ENCODE measurements at regions not wholly inside any gene's neighbourhood (a gene's known extent, or its start where the extent isn't known, plus 50 kb on each side); places are given as distances from the start of the nearest gene placed in this dataset.
A peak's percentile ranks its signal among the peaks of the same experiment; 100 is the strongest.
"Not testable (repeated sequence)": the region's sequence is repeated elsewhere in the genome, so short reads cannot be mapped to it uniquely, and the experiment has no call there.

DNA sequence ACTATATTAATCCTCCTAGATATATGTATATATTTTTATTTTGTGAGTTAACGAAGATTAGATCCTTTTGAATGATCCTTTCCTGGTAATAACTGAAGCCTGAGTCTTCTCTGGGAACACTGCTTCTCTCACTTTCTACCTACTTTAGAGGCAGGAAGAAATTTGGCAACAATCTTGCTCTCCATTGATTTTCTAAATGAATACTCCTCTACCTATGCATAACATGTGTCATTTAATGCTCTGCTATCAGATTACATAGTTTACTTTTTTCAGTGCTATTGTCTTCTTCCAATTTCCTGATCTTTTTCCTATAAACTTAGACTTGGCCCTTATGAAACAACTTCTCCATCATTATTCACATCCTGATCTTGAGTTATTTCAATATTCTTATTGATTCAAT lies 60.4 kb upstream of the PDHA2 start:
- no peak for DNase-seq (ENCODE audit: low spot score)

DNA sequence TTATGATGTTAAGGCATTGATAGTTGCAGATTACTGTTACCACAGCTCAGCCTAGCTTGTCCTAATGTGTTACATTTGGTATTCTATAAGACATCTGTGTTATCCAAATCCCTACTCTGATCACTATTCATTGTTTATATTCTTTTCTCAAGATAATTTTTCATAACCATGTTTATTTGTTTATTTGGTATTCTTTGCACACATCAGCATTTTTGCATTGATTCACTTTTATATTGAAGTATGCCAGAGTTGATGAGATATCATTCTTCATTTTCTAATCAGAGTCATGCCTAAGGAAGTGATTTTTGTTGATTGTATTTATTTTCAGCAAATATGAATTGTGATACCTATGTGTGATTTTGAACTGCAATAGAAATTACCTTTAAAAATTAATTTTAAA lies 61.2 kb upstream of the PDHA2 start:
- DNase-seq (ENCODE audit: low spot score) = no peak

DNA sequence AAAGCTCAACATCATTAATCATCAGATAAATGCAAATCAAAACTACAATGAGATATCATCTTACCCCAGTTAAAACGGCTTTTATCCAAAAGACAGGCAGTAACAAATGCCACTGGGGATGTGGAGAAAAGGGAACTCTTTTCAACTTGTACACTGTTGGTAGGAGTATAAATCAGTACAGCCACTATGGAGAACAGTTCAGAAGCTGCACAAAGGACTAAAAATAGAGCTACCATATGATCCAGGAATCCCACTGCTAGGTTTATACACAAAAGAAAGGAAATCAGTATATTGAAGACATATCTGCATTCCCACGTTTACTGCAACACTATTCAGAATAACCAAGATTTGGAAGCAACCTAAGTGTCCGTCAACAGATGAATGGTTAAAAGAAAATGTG lies 69.3 kb upstream of the PDHA2 start:
- DNase-seq (ENCODE audit: low spot score) = not testable (repeated sequence)

DNA sequence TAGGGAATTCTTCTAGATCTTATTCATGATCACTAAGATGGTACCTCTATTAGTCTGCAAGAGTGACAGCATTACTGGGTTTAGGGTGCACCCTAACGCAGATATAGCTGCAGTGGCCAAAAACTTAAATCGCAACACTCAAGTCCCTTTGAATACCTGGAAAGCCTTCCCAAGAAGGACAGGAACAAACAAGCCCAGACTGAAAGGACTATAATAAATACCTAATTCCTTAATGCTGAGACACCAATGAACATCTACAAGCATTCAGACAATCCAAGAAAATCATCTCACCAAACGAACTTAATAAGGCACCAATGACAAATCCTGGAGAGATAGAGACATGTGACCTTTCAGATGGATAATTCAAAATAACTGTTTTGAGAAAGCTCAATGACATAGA lies 74.9 kb upstream of the PDHA2 start:
- DNase-seq (ENCODE audit: low spot score) = no peak

DNA sequence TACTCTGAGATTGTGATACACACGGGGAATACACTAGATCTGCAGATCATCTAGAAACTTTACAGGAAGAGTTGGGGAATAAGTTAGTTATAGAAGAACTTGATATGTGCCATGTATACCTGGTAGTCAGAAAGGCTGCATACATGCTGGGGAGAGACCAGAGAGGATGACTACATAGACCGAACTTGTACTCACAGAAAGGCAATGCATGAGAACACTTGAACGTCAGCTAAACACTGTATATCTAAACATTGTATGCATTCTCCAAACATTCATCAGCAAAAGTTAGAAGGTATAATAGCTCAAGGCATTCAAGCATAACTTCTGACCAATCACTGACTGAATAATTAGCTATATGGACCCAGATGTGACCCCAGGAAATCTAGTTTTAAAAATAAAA lies 78.0 kb upstream of the PDHA2 start:
- no peak for DNase-seq (ENCODE audit: low spot score)

DNA sequence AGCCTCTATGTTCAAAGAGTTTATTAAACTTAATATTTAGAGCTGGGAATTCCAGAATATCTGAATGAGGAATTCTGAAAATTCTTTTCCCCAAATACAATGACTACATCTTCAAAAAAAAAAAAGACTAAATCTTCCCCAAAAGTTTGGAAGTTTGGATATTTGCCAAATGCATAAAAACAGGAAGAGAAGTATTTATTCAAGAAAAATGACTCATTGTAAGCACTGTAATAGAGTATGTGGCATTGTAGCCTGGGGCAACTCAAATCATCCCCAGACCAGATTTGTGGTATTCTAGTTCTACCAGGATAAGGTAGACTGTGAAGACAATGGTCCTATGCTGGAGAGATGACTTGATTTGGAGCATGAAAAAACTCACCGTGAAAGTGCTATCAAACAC lies 78.5 kb upstream of the PDHA2 start:
- DNase-seq (ENCODE audit: low spot score) = no peak

DNA sequence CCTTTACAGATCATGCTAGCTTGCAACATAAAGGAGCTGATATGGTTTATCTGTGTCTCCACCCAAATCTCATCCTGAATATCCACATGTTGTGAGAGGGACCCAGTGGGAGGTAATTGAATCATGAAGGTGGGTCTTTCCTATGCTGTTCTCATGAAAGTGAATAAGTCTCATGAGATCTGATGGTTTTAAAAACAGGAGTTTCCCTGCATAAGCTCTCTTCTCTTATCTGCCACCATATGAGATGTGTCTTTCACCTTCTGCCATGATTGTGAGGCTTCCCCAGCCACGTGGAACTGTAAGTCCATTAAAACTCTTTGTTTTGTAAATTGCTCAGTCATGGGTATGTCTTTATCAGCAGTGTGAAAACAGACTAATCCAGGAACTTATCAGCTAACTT lies 79.2 kb upstream of the PDHA2 start:
- not testable (repeated sequence) for DNase-seq (ENCODE audit: low spot score)

DNA sequence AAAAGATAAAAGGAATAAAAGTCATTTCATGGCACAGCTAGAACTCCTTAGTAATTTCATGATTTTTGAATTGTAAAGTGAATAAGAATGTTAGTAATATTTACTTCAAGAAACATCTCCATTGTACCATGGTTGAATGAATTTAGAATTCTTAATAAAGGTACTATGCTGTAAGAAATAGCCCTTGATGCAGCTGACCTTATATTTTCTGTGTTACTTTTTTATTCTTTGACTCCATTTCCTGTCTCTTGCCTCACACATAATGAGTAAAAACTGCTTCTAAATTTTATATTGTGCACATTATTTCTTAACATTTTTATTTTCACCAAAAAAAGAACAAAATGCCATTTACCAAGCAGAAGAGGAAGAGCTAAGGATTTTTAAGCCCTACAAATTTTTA lies 81.9 kb upstream of the PDHA2 start:
- DNase-seq (ENCODE audit: low spot score) = no peak

DNA sequence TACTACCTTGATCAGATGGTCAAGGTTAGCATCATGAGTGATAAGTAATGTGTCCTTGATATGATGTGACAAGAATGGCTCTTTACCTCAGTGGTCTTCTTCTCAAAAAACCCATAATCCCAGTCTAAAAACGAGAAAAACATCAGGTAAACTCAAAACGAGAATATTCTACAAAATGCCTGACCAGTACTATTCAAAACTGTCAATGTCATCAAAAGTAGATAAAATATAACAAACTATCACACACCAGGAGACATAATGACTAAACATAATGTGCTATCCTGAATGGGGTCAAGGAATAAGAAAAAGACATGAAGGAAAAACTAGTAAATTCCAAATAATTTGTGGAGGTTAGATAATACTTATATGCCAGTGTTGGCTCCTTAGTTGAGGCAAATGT lies 85.2 kb upstream of the PDHA2 start:
- no peak for DNase-seq (ENCODE audit: low spot score)

DNA sequence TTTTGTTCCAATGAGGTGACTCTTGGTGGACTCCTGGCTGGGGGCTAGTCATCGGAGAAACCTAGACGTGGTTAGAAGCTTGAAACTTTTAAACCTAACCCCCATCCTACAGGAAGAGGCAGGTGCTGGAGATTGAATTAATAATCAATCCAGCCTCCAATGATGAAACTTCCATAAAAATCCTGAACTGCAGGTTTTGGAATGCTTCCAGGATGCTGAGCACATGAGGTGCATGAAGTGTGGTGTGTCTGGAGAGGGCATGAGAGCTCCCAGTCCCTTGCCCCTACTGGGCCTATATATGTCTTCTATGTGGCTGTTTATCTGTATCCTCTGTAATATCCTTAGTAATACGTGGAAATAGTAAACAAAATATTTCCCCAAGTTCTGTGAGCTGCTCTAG lies 90.7 kb upstream of the PDHA2 start:
- DNase-seq (ENCODE audit: low spot score) = no peak

DNA sequence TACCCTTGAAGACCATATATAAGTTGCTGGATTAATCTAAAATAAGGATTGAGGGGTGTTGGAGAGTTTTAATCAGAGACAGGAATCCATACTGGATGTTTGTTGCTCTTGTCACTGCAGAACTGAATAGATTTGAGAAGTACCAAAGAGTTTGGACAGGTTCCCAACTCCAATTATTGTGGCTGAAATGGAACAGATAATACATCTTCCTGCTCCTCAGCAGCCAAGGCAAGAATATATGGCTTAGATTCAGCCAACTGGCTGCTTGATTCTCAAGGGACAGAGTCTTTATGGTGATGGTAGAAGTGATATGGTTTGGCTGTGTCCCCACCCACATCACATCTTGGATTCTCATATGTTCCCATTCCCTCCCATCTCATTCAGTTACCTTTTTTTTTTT lies 97.0 kb upstream of the PDHA2 start:
- no peak for DNase-seq (ENCODE audit: low spot score)

DNA sequence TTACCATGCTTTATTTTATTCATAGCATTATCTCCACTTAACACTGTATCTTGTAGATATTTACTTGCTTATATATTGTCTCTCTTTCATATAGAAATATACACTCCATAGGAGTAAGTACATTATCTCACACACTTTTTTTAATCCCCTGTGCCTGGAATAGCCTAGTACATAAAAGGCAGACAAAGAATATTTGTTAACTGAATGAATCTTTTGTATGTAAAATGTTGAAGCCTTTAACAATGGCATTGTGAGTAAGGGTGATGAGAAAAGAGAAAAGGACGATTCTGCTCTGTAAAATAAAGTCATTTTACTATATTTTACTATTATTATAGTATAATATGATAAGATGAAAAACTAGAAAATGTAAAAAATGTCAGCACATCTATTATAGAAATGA lies 97.7 kb upstream of the PDHA2 start:
- DNase-seq (ENCODE audit: low spot score) = no peak

DNA sequence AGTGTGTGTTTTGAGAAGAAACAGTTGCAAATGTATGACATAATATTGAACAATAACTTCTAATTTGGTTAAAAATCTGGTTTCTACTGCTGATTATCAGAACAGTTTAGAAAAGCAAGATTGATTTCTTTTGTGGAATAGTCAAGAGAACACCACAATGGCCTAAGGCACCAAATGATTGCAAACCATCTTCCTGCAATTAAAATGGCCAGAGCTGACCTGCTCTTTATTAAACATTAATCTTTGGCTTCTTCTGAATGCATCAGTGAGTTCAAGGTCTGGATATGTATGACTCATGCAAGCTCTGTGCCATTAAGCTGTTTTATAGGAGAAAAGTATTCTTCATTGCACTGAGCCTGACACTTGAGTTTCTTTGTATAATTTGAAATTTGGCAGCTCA lies 107.8 kb upstream of the PDHA2 start:
- DNase-seq (ENCODE audit: low spot score) = peak; percentile 4

DNA sequence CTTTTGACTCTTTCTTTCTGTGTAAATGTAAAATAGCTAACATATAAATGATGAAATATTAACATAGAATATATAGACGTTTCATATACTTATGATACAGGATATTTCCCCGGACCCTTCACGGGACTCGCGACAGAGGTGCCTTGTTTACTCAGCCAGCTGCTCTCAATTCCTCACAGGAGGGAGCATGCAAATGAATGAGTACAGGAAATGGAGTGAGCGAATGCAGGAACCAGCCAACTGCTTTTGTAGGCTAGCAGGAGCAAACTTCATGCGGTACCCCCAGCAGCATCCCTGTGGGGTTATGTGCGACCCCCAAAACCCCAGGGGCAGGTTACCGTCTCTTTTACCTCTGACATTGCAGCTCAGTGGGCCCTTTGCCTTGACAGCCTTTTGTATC lies 110.3 kb upstream of the PDHA2 start:
- no peak for DNase-seq (ENCODE audit: low spot score)

DNA sequence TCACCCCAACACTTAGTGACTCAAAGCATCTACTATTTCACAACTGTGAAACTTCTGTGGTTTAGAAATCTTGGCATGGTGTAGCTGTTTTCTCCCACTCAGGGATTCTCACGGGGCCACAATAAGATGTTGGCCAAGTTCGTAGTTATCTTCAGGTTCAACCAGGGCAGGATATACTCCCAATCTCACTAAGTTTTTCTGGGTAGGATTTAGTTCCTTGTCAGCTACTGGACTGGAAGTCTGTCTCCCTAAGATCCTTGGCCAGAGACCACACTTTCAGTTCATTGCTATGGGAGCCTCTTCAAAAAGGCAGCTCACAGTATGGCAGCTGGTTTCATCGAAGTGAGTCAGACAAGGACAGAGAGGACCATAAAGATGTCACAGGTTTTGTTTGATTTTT lies 111.7 kb upstream of the PDHA2 start:
- DNase-seq (ENCODE audit: low spot score) = no peak

DNA sequence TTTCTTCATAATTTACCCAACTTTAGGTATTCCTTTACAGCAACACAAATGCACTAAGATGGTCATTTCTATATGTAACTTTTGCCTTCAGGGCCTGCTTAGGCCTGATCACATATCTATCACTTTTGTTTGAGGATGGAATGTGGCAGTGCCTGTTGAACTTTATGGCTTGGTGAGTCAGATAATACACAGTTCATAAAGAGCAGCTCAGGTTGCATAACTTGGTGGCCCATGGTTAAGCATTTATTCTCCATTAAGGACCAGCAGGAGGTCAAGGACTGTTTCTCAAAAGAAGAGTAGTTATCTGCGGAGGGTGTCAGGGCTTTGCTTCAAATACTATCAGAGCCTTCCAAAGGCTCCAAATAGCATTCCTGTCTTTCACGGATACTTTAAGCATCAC lies 124.1 kb upstream of the PDHA2 start:
- no peak for DNase-seq (ENCODE audit: low spot score)

DNA sequence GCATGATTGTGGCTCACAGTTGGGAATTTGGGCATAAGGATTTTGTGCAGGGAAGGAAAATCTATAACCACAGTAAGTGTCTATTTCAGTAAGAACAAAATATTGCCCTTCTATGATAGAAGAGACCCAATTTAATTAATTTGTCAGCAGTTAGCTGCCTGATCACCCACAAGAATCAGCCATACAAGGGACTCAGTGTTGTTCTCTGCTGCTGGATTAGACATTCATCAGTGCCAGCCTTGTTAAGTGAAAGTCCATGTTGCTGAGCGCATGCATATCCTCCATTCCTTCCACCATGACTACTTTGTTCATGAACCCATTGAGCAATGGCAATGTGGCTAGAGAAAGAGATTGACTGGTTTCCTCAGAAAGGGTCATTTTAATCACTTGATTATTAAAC lies 125.3 kb upstream of the PDHA2 start:
- no peak for DNase-seq (ENCODE audit: low spot score)

DNA sequence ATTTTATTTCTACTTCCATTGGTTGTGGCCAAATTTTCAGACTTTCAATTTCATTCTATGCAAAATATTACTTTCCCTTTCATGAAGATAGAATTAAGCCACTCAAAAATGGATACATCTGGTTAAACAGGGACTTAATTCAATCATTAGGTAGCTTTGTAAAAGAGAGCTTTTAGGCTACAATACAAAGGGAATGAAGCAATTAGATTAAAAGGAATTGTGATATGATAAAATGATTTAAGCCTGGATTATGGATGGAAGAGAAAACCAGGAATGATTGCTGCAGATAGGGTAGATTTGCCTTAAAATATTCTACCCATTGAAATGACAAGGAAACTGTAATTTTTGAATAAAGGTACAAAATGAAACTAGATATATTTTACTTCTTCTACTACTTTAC lies 134.6 kb upstream of the PDHA2 start:
- no peak for DNase-seq (ENCODE audit: low spot score)

DNA sequence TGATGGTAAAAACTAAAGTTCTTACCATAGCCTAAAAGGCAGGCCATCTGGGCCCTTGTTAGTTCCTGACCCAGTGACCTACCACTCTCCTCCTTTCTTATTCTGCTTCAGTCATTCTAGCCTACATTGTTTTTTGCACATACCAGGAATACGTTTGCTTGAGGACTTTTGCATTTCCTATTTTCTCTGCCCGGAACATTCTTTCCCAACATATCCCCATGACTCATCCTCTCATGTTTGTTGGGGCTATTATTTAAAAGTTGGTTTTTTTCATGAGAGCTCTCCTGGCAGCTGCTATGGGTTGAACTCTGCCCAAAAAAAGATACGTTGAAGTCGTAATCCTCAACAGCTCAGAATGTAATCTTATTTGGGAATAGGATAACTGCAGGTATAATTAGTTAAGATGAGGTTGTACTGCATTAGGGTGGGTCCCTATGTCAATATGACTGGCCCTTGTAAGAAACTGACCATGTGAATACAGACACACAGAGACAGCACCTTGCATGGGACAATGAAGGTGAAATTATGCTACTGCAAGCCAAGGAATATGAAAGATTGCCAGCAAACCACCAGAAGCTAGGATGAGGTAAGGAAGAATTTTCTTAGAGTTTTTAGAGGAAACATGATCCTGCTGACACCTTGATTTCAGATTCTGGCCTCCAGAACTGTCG lies 138.3 kb upstream of the PDHA2 start:
- DNase-seq (ENCODE audit: low spot score) = no peak

DNA sequence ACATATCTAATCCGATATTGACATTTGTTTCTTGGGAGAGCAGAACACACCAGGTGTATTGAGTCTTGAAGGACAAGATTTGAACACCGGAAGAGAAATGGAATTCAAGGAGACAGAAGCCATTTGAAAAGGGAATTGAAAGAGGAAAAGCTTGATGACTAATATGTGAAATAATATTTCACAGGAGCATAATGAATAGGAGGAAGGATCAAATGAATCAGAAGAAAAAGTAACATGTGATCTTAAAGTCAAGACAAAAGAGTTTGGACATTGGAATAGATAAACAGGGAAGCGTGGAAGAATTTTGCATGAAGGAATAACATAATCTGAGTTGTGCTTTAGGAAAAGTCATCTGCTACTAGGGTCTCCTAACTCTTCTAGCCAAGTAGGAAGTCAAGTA lies 145.5 kb upstream of the PDHA2 start:
- DNase-seq (ENCODE audit: low spot score) = no peak

DNA sequence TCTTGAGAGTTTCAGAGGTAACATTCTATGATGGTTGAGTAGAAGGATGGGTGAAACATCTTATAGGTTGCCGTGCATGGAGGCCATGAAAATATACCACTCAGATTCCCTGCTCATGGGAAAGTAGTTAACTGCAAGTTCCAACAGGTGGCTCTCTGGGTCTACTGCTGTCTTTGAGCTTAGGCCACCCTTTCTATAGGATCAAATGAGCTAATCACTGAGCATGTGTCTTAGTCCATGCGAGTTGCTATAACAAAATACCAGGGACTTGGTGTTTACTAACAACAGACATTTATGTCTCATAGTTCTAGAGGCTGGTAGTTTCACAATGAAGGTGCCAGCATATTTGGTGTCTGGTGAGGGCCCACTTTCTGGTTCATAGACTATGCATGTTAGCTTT lies 144.8 kb upstream of the UNC5C start:
- DNase-seq (ENCODE audit: low spot score) = peak; percentile 42

DNA sequence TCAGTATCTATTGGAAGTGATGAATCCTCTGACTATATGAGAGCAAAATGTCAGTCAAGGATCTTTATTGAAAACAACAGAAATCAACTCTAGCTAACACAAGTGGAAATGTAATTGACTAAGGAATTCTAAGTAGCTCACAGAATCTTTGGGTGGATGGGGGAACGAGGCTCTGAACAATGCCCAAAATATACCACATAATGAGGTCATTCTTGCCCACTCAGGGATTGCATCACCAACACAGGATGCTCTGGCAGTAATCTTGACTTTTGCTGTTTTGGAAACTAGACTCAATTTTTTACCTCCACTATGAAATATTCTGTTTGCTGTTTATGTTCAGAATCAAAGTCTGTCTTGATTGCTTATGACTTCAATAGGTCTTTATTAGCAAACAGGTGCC lies 127.4 kb upstream of the UNC5C start:
- no peak for DNase-seq (ENCODE audit: low spot score)

DNA sequence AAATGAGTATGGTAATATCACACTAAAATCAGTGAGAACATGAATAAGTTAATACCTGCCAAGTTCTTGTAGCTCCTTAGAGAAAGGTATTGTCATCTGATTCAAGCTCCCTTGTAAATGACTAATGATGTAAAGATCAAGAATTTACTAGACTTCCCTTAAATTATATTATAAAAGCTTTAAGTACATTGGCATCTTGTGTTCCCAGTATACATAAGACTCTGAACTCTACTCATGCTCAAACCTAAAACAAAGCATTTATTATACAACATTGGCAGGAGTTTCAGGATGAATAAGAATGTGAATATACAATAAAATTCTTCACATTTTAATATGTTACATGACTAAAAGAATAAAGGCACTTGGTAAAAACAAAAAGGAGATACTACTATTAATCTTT lies 126.8 kb upstream of the UNC5C start:
- DNase-seq (ENCODE audit: low spot score) = no peak

DNA sequence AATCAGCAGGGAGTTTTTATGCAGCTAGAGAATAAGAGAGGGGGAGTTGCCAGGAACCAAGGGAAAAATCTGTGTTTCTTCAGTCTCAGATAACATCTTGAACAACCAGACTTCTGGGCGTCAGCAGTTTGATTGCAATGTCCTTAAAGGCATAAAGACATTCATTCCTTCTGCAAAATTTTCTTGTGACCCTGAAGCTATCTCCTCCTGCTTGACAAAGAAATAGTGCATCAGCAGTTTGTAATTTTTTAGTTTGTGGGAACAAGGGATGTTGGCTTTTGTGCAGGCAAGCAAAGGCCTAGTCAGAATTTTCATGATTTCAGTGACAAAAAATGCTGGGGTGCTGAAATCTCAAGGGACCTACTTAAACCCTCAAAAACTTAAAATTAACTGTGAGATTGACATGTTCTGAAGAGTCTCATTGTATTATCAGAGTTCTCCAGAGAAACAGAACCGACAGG lies 125.8 kb upstream of the UNC5C start:
- DNase-seq (ENCODE audit: low spot score) = no peak

DNA sequence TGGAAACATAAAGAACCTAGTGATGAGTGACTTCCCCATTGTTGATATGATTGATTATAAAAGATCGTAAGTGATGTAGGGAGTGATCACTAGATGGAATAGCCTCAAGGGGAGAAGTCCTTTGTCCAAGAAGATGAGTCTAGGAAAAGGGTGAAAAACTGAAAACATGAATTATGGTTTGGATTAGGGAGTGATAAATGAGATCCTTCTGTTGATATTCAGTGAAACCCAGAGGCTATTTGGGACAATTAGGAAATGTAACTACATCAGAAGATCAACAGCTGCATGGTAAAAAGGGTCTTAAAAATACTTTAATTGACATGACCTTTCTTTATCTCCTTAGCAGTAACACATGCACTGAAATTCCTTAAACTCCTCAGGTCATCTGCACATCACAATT lies 124.0 kb upstream of the UNC5C start:
- no peak for DNase-seq (ENCODE audit: low spot score)
